ENCODE measurements at regions not wholly inside any gene's neighbourhood (a gene's known extent, or its start where the extent isn't known, plus 50 kb on each side); places are given as distances from the start of the nearest gene placed in this dataset.

DNA sequence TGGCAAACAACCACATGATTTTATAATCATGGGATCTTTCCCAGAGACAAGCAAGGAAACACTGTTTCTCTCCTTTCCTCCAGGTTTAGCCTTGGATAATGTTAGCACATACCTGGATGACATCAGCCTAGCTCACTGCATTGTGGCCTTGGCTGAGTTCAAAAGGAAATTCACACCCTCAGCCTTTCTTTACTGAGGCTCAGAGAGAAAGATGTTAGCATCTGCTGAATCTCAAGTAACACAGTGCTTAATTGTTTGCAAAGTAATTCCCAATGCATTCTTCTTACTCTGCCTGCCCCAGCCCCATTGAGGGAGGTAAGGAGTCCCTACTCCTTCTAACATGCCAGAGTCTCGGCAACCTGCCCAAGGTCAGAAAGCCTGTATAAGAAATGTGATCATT is 432.2 kb upstream of the LMCD1 start:
- TF ChIP-seq, protein P1, sequence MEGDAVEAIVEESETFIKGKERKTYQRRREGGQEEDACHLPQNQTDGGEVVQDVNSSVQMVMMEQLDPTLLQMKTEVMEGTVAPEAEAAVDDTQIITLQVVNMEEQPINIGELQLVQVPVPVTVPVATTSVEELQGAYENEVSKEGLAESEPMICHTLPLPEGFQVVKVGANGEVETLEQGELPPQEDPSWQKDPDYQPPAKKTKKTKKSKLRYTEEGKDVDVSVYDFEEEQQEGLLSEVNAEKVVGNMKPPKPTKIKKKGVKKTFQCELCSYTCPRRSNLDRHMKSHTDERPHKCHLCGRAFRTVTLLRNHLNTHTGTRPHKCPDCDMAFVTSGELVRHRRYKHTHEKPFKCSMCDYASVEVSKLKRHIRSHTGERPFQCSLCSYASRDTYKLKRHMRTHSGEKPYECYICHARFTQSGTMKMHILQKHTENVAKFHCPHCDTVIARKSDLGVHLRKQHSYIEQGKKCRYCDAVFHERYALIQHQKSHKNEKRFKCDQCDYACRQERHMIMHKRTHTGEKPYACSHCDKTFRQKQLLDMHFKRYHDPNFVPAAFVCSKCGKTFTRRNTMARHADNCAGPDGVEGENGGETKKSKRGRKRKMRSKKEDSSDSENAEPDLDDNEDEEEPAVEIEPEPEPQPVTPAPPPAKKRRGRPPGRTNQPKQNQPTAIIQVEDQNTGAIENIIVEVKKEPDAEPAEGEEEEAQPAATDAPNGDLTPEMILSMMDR (IDR thresholded peaks at IDR 0.05; ENCODE audit: low read length), result no peak
- no peak for TF ChIP-seq EZH2 (IDR thresholded peaks at IDR 0.05; ENCODE audit: borderline replicate concordance, low read length)

Data from OCI-LY1 (cell line).